HUDEP-2 (cell line): ENCODE measurements at regions not wholly inside any gene's neighbourhood (a gene's known extent, or its start where the extent isn't known, plus 50 kb on each side); places are given as distances from the start of the nearest gene placed in this dataset.

Experiments
- DNase-seq, 76 experiments: peaks; one replicate each; lab custom pipeline; 2025; ENCODE audit not compliant: unreplicated experiment in 76 of 76; lab: John Stamatoyannopoulos, UW

- no peak for DNase-seq
These were observed 75.3 kb upstream of the GDF10 start for GRCh38 chr10:47224546-47225218.

GRCh38 chr10:47225219-47225927 lies 74.6 kb upstream of the GDF10 start:
- DNase-seq, result no peak

DNA sequence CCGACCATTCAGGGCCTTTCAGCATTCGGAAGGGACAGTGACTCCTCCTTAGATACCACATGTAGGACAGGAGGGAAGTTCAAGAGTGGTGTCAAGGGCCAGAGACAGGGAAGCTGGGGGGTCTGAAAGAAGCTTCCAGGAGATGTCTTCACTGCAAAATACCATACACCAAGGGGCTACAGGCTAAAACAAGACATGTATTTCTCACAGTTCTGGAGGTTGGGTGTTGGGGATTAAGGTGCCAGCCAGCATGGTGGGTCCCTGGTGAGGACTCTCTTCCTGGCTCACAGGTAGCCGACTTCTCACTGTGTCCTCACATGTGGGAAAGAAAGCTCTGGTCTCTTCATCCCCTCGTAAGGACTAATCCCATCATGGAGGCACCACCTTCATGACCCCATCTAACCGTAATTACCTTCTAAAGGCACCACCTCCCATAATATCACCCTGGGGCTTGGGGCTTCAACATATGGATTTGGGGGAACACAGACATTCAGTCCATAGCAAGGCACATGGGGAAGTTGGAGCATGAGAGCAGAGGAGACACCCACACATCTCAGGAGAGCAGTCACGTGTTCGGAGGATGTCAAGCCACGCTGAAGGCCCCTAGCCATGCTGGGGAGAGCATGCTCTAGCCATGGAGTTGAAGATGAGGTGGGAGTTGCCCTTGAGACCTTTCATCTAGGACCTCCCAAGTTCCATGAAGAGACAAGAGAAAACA lies 73.9 kb upstream of the GDF10 start:
- DNase-seq, result no peak

DNA sequence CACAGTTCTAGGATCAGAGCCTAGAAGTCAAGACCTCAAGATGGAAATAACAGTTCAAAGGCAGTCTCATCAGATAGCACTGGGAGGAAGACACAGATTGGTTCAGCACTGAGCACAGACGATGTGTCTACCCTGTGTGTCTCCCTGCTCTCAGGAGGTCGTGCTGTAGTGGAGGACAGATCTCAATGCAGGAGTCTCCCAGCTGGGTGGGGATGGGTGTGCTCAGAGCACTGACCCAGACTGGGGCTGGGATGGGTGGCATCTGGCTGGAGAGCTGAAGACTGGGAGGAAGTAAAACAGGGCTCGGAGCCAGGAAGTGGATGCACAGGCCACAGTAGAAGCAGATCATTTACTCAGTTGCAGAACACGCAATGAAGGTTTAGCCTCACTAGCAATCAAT lies 69.5 kb upstream of the GDF10 start:
- no peak for DNase-seq

DNA sequence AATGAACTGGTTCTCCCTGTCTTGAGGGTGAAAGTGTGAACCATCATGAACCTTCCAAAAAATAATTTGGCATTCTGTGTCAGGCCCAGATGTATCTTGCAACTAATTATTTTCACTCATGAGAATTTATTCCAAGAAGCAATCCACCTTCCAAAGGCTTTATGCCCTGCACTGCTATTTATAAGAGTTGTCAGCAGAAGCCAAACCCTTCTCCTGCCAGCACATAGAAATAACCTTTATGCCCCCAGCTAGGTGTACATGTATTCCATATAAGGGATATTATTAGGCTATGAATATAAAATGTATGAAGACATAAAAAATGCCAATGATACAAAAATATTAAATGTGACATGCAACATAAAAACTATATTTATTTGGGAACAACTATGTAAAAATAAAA lies 69.0 kb upstream of the GDF10 start:
- DNase-seq, result no peak

DNA sequence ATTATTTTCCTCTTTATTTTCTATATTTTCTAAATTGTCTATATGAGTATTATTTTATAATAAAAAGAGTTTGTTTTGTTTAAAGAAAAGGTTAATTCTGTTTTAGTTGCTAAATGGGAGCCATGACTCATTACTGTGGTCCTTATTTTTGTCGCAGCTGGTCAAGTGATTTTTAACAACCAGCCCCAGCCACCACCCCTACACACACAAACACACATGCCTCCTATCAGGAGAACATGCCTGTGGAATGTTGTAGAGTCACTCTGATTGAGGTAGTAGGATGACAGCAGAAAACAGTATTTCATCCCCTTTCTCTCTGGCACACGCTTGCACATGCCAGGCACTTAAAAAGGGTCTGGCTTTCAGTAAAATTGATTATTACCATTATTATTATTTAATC lies 68.6 kb upstream of the GDF10 start:
- no peak for DNase-seq

DNA sequence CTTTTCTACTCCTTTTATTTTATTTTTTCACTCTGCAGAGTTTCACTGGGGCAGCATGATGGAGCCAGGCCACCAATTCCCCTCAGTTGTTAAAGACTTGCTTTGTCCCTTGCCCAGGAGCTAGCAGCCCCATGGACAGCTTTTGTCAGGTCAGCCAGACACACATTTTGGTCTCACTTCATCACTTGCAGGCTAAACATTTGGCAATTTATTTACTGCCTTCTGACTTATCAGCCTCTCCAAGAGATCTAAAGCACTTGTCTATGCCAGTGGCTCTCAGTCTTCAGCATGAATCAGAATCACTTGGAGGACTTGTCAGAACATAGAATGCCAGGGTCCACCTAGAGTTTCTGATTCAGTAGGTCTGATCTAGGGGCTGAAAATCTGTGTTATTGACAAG lies 66.4 kb upstream of the GDF10 start:
- DNase-seq, result no peak

DNA sequence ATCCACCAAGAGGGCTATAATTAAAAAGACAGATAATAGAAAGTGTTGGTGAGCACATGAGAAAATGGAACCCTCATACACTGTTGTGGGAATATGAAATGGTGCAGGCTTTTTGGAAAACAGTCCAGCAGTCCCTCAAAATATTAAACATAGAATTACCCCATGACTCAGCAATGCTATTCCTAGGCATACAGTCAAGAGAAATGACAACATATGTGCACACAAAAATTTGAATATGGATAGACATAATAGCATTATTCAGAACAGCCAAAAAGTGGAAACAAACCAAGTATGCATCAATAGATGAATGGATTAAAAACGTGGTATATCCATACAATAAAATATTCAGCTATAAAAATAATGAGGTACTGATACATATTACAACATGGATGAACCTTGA lies 64.5 kb upstream of the GDF10 start:
- no peak for DNase-seq

GRCh38 chr10:47237316-47238260 lies 62.4 kb upstream of the GDF10 start:
- no peak for DNase-seq

- DNase-seq, result no peak
These were observed 61.5 kb upstream of the GDF10 start for GRCh38 chr10:47238331-47239095.

DNA sequence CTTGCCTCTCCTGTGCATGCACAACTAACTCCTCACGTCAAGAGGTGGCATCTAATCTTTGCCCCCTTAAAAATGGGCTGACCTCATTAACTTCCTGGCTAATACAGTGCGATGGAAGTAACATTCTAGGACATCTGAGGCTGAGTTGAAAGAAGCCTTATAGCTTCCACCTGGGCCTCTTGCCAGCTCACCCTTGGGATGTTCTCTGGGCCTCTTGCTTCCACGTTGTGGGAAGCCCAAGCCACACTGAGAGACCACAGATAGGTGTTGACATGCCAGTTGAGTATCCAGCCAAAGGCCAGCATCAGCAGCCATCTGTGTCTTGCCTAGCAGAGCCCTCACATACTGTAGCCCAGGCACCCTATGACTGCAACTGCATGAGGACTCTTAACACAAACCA lies 60.8 kb upstream of the GDF10 start:
- no peak for DNase-seq

DNA sequence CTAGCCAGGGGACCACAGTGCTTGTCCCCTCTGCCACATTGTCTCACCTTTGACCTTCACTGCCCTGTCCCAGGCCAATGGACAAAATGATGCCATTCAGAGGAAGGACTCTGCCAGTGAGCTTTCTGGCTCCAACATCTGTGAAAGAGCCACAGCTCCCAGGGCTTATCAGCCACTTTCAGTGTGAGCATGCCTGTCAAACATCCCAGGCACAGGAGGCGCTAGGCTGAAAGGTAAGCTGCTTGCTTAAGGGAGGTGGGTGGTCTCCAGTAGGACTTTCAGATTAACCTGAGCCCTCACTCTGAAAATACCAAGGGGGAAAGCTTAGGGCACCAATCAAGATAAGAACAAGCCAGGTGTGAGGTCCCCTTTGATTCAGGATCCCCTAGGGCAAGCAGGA lies 59.8 kb upstream of the GDF10 start:
- DNase-seq, result no peak

DNA sequence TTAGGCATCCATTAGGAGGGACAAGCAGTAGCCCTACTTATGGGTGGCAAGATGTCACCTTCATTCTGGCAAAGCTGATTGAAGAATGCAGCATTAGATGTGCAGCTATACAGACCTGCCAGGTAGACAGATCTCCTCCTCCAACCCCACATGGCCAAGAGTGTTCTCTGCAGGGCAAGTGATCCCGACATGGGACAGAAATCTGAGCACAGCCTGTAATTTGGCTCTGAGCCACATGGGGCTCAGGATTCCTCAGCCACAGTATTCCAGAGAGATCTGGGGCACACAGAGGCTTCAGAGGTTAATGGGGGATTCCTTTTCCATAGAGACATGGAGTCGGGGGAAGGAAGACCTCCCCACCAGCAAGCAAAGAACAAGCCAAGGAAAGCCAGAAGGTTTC lies 58.7 kb upstream of the GDF10 start:
- DNase-seq, result no peak

DNA sequence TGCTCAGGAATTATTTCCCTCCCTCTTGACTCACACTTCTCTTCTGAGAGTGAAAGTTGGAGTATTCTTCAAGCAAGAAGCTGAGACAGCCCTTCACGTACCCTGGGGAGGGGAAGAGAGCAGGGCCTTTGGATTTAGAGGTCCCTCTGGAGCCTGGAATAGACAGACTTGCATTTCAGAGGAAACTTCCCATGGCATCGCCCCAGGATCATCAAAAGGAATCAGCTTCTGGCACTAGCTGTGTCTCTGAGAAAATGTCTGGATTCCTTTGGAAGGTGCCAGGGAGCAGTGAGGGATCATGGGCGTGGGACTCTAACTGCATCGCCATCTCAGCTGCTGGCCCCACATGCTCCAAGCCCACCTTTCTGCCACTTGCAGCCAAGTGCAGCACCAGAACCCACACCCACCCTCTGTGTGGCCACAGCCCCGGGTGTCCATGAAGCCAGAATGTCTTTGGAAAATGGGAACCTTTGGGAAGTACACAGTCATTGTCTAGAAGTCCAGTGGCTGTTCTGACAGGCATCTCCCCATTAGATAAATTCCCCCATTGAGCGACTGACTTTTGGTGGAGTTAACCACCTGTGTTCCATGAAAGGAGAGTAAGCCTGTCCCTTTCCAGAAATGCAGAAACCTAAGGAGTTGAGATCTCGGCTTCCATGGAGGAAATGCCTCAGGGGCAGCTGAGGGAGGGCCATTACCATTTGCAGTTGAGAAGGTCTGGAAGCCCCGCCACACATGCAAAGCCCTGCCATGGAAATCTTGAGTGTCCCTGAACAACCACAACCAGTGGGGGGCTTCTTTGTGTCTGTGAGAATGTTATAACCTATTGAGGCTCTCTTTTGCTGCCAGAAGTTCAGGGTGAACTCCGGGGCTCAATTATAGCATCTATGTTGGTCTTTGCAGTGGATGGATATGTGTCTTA lies 57.8 kb upstream of the GDF10 start:
- DNase-seq, result no peak

DNA sequence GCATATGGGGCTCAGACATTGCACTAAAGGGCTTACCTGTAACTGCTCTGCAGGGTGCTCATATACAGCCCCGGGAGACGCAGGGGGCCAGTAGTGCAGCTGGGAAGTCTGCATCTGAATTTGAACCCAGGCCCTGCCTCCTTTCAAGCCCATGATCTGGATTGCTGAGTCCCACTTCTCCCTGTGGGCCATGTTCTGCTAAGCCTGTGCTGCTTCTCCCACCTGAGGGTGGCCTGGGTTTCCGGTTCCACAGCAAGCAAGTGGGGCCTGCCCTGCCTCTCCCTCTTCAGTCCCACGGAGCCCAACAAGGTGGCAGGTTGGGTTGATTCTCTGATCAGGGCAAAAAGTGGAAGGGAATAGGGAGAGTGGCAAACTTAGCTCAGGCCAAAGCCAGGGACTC lies 56.6 kb upstream of the GDF10 start:
- DNase-seq, result no peak

GRCh38 chr10:47243791-47244190 lies 56.2 kb upstream of the GDF10 start:
- DNase-seq, result no peak

DNA sequence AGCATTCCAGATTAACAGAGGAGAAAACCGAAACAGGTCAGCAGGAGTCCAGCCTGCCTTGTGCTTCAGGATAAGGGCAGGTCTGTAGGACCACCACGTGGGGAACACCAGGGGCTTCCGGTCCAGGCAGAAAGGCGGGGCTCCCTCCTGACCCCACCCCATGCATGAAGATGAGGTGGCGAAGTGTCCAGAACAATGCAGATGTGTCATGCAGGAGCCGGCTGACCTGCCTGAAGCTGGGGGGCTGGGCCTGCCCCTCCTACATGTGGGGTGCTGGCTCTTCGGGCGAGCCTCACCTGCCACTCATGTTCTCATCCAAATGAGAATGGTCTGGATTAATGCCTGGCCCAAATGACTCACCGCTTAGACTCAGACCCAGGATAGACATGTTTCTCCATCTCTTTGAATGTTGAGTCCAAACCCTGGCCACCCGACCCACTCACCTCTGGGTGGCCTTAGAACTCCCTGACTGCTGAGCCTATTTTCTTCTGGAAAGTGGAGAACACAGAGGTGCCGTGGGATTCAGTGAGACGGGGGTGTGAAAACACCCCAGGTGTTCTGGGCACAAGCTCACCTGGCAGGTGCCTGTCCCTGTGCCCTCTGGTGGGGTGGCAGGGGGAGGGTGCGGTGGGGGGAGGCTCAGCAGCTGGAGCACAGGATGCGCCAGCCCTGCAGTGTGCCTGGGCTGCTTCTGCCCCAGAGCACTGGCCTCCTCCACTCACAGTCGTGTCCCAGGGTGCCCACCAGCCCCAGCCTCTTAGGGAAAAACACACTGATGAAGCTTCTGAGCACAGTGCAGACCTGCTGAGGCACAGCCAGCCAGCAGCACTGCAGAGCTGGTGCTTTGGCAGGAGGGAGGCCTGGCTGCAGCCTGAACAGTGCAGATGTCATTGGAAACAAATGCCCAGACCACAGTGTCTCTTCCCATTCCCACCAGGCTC lies 55.2 kb upstream of the GDF10 start:
- no peak for DNase-seq

DNA sequence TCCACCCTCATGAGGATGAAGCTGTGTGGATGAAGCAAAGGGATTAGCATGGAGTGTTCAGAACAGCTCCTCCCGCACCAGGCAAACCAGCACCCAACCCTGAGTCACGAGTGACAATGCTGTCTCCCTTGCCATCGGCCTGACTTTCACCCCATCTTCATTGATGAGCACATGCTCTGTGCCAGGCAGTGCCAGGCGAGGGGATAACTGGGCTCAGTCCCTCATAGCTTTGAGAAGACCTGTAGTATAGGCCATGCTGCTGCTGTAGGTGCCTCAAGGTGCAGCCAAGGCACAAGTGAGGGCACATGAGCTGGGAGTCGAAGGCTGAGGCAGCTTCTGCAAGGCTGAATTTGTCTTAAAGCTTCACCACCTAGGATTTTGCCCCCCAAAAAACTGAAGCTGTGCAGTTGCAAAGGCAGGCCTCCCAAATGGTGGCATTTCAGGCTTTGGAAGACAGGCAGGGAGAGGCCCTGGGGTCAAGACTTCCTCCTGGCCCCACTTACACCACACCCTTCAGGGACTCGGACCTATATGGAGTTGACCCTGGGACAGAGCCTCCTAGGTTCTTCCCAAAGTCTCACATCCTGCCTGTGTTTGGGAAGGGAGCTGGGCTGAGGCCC lies 54.2 kb upstream of the GDF10 start:
- DNase-seq, result no peak
